ENCODE measurements at regions not wholly inside any gene's neighbourhood (a gene's known extent, or its start where the extent isn't known, plus 50 kb on each side); places are given as distances from the start of the nearest gene placed in this dataset.

DNA sequence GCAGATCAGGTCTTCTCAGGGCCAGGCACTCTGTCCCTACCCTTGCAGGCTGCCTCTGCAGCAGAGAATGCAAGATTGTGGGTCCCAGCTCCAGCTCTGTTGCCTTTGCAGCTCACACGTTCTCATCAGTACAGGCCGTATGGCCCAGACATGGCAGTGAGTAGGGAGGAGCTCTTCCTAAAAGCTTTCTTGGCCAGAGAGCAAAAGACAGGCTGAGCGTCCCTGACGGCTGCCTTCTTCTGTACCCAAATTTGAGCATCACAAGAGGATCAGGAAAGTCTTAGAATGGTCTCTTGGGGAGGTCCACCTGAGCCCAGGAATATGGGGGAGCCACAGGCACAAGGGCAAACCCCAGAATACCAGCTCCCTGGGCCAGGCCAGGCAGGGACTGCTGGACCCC, 266.3 kb upstream of the ZMIZ1 start:
- Mint-ChIP-seq H3K4me3 (no peak overlapping the region), H3K36me3 (ENCODE audit: low read depth) (no peaks in the 10 kb centered on the region), H3K4me1 (ENCODE audit: low read depth) (no peaks in the 10 kb centered on the region), H3K27me3 (ENCODE audit: low read depth) (no peaks in the 10 kb centered on the region), H3K27ac (no peak overlapping the region), H3K9me3 (no peaks in the 10 kb centered on the region)
- intact Hi-C loops (cut with micrococcal nuclease): no loop called here
- DNase-seq: no peak
- CTCF ChIA-PET: interaction anchor here (0.9 kb wide), 1 partner anchor 249 kb away, joined by 3 read pairs; no protein-coding TSS in a partner anchor

DNA sequence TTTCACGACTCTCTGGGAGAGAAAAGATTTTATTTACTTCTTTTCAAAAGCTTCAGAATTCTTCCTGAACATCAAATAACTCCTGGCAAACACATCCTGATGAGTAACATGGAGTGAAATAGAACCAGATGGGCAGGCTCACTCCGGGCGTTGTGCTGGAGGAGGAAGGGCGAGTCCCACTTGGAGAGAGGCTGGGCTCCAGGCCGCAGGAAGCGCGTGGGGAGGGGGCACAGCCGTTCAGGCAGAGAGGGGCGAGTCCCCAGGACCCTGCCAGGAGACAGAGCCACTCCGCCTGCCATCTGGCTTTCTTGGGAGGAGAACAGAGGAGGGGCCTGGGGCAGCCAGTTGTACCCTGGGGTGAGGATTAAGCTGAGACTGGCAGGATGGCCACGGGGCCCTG, 265.9 kb upstream of the ZMIZ1 start:
- Mint-ChIP-seq H3K36me3 (ENCODE audit: low read depth) (no peaks in the 10 kb centered on the region), H3K9me3 (no peaks in the 10 kb centered on the region), H3K4me3 (no peak overlapping the region), H3K27ac (no peak overlapping the region), H3K27me3 (ENCODE audit: low read depth) (no peaks in the 10 kb centered on the region), H3K4me1 (ENCODE audit: low read depth) (no peaks in the 10 kb centered on the region)
- CTCF ChIA-PET: interaction anchor here (0.9 kb wide), 1 partner anchor 248 kb away, joined by 3 read pairs; no protein-coding TSS in a partner anchor
- intact Hi-C loops (cut with micrococcal nuclease): no loop called here
- DNase-seq: no peak

DNA sequence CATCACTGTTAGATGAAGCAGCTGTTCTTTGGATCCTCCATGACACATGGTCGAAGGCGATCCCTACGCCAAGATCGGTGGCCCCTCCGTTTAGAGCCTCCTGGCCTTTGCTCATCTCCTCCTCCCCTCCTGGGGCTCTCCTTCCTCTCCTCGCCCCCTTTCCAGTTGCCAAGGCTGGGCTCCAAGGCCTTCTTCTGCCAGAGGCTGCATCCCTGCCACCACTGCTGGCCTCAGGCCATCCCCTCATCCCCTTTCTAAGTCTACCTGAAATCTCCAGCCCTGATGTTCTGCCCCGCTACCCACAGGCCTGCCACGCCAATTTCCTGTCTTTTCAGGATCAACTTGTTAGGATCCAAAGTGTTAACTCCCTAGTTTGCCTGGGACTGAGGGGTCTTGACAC, 265.1 kb upstream of the ZMIZ1 start:
- Mint-ChIP-seq H3K36me3 (ENCODE audit: low read depth) (no peaks in the 10 kb centered on the region), H3K27ac (no peak overlapping the region), H3K9me3 (no peaks in the 10 kb centered on the region), H3K4me1 (ENCODE audit: low read depth) (no peaks in the 10 kb centered on the region), H3K4me3 (no peak overlapping the region), H3K27me3 (ENCODE audit: low read depth) (no peaks in the 10 kb centered on the region)
- no peak for DNase-seq
- CTCF ChIA-PET: no interaction called here
- intact Hi-C loops (cut with micrococcal nuclease): no loop called here

DNA sequence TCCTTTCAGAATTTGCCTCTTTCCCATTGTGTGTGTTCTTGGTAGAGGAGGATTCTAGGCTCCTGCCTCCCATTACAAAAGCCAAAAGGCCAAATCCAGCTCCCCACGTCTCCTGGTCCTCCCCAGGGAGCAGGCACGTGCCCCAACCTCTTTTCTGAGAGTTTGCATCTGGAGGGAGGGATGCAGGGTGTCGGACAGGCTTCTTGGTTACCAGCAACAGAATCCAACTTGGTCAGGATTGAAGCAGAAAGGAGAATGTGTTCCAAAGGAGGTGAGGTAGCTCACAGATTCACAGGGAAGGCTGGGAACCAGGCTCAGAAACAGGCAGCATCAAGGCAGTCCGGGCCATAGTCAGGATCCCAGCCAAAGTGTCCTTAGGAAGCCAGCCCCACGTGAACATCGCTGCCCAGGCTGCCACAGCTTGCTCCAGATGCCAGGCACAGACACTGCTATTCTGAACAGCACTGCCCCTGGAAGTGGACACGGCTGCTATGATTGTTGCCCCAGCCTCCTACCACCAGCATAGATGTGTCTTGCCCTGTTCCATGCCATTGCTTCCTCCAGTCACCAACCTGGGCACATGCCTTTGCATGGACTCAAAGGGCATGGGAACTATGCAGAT, 264.2 kb upstream of the ZMIZ1 start:
- intact Hi-C loops (cut with micrococcal nuclease): no loop called here
- H3K9me3 Mint-ChIP-seq: no peaks in the 10 kb centered on the region
- no peak for DNase-seq
- H3K36me3 Mint-ChIP-seq (ENCODE audit: low read depth): no peaks in the 10 kb centered on the region
- H3K27ac Mint-ChIP-seq: no peak overlapping the region
- no peaks in the 10 kb centered on the region for H3K27me3 Mint-ChIP-seq (ENCODE audit: low read depth)
- no peaks in the 10 kb centered on the region for H3K4me1 Mint-ChIP-seq (ENCODE audit: low read depth)
- CTCF ChIA-PET: no interaction called here
- H3K4me3 Mint-ChIP-seq: no peak overlapping the region

DNA sequence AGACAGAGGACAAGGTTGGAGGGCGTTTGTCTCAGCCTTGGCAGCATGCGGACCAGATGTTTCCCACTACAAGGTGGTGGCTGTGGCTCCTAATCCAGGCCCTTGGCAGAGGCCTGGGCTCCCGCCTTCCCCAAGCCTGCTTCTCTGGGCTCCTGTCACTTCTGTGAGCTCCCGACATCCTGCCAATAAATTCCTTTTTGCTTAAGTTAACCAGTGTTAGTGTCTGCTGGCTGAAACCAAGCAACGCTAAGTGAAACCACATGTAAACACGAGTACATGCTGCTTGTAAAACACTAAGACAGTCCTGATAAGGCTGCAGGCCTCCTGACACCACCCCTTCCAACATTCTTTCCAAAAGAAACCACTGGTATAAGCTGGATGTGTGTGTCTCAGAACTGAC, 263.6 kb upstream of the ZMIZ1 start:
- Mint-ChIP-seq H3K4me3 (no peak overlapping the region), H3K27me3 (ENCODE audit: low read depth) (no peaks in the 10 kb centered on the region), H3K9me3 (no peaks in the 10 kb centered on the region), H3K4me1 (ENCODE audit: low read depth) (no peaks in the 10 kb centered on the region), H3K27ac (no peak overlapping the region), H3K36me3 (ENCODE audit: low read depth) (no peaks in the 10 kb centered on the region)
- no peak for DNase-seq
- intact Hi-C loops (cut with micrococcal nuclease): no loop called here
- CTCF ChIA-PET: interaction anchor here (0.6 kb wide), 1 partner anchor 272 kb away, joined by 3 read pairs; no protein-coding TSS in a partner anchor

- Mint-ChIP-seq H3K27me3 (ENCODE audit: low read depth) (no peaks in the 10 kb centered on the region), H3K36me3 (ENCODE audit: low read depth) (no peaks in the 10 kb centered on the region), H3K27ac (no peak overlapping the region), H3K4me1 (ENCODE audit: low read depth) (no peaks in the 10 kb centered on the region), H3K9me3 (no peaks in the 10 kb centered on the region), H3K4me3 (no peak overlapping the region)
- DNase-seq: no peak
- CTCF ChIA-PET: interaction anchor here (0.7 kb wide), 1 partner anchor 389 kb away, joined by 3 read pairs; no protein-coding TSS in a partner anchor
- intact Hi-C loops (cut with micrococcal nuclease): no loop called here
These were observed 262.0 kb upstream of the ZMIZ1 start for GRCh38 chr10:78806681-78807221.

DNA sequence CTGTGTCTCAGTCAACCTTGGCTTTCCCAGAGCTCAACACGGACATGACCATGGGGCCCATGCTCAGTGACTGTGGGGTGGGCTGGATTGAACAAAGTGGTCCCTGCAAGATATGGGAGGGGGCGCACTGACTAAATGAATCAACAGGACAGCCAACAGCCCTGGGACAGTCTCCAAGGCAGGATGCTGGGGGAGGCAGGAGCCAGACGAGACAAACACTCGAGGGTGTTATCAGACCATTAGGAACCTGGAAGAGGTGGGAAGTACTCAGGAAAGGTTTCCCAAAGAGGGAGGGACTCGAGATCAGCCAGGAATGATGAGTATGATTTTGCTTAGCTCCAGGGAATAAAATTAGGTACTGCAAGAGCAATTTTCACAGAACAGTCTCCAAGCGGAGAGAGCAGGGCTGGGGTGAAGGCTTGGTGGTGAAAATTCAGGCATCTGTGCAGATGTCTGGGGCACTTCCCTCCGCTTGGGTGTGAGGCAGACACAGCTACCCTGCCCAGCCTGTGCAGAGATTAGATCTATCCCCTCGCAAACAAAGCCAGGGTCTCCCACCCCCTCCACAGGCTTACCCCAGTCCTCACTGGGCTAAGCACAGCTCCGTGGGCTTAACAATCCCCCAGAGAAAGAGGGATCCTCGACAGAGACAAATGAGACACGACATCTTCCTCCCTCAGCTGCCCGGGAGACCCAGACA, 261.1 kb upstream of the ZMIZ1 start:
- no peak for DNase-seq
- no peaks in the 10 kb centered on the region for H3K36me3 Mint-ChIP-seq (ENCODE audit: low read depth)
- intact Hi-C loops (cut with micrococcal nuclease): no loop called here
- H3K4me1 Mint-ChIP-seq (ENCODE audit: low read depth): no peaks in the 10 kb centered on the region
- no peak overlapping the region for H3K4me3 Mint-ChIP-seq
- H3K9me3 Mint-ChIP-seq: no peaks in the 10 kb centered on the region
- H3K27me3 Mint-ChIP-seq (ENCODE audit: low read depth): no peaks in the 10 kb centered on the region
- no peak overlapping the region for H3K27ac Mint-ChIP-seq
- CTCF ChIA-PET: no interaction called here

DNA sequence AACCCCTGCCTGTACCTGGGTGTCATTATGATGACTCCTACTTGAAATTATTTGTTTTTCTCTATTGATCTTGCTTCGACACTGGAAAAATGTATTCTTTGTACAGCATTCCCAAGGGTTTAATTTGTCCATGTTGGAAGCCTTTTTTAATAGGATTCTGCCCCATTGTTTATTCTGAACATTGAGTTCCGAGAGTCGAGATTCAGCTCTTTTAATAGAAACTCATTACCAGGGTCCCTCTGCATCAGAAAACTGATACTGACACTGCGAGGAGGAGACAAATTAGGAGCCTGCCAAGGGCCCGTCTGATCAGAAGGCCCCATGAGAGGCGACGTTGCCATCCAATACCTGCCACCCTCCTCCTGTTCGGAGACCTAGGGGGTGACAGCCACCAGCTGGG, 260.5 kb upstream of the ZMIZ1 start:
- H3K4me1 Mint-ChIP-seq (ENCODE audit: low read depth): no peaks in the 10 kb centered on the region
- H3K4me3 Mint-ChIP-seq: no peak overlapping the region
- CTCF ChIA-PET: no interaction called here
- H3K9me3 Mint-ChIP-seq: no peaks in the 10 kb centered on the region
- intact Hi-C loops (cut with micrococcal nuclease): no loop called here
- H3K27ac Mint-ChIP-seq: no peak overlapping the region
- no peaks in the 10 kb centered on the region for H3K27me3 Mint-ChIP-seq (ENCODE audit: low read depth)
- DNase-seq: no peak
- no peaks in the 10 kb centered on the region for H3K36me3 Mint-ChIP-seq (ENCODE audit: low read depth)

DNA sequence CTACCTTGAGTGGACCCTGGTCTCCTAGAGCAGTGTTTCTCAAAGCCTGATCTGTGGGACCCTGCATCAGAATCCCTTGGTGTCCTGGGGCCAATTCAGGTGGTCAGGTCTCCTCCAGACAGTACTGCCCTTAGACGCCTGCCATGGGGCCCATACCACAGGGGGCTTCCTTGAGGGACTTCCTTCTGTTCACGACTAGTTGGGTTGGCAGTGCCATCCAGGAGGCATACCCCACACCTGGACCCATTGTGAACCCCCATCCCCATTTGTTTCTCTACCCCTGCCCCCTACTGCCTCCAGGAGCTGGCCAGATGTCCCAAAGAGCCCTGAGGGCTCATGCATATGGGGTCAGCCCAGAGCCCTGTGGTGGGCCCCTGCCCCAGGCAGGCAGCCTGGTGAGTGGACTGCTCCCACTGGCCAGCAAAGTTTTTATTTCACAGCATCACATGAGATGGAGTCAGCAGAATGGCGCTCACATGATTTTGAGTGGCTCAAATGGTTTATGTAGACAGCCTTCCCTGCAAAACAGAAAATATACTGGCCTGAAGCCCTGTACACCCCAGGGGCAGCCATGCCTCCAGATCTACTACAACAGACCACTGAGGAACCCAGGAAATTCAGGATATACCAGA, 259.9 kb upstream of the ZMIZ1 start:
- H3K4me3 Mint-ChIP-seq: no peak overlapping the region
- H3K4me1 Mint-ChIP-seq (ENCODE audit: low read depth): no peaks in the 10 kb centered on the region
- no peak for DNase-seq
- no peaks in the 10 kb centered on the region for H3K27me3 Mint-ChIP-seq (ENCODE audit: low read depth)
- H3K27ac Mint-ChIP-seq: no peak overlapping the region
- no peaks in the 10 kb centered on the region for H3K36me3 Mint-ChIP-seq (ENCODE audit: low read depth)
- intact Hi-C loops (cut with micrococcal nuclease): no loop called here
- H3K9me3 Mint-ChIP-seq: no peaks in the 10 kb centered on the region
- CTCF ChIA-PET: interaction anchor here (1.2 kb wide), 1 partner anchor 382 kb away, joined by 3 read pairs; no protein-coding TSS in a partner anchor

DNA sequence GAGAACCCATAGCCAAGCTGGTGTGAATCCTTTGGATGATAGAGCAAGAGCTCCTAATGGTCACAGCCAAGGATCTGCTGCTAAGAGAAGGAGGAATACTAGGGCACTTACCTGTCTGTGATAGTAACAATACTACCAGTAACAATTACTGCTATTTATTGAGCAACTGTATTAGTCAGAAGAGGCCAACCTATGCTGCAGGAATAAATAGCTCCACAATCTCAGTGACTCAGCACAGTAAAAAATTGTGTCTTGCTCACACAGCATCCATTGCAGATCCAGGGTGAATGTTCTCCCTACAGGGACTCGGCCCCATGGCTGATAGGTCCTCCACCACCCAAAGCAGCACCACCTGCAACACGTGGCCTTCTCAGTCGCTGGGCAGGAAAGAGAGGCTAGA, 257.6 kb upstream of the ZMIZ1 start:
- H3K27me3 Mint-ChIP-seq (ENCODE audit: low read depth): no peaks in the 10 kb centered on the region
- no peak overlapping the region for H3K4me3 Mint-ChIP-seq
- no peak for DNase-seq
- no peaks in the 10 kb centered on the region for H3K36me3 Mint-ChIP-seq (ENCODE audit: low read depth)
- no peaks in the 10 kb centered on the region for H3K9me3 Mint-ChIP-seq
- H3K27ac Mint-ChIP-seq: no peak overlapping the region
- intact Hi-C loops (cut with micrococcal nuclease): no loop called here
- no peaks in the 10 kb centered on the region for H3K4me1 Mint-ChIP-seq (ENCODE audit: low read depth)
- CTCF ChIA-PET: interaction anchor here (0.8 kb wide), 1 partner anchor 384 kb away, joined by 3 read pairs; no protein-coding TSS in a partner anchor

DNA sequence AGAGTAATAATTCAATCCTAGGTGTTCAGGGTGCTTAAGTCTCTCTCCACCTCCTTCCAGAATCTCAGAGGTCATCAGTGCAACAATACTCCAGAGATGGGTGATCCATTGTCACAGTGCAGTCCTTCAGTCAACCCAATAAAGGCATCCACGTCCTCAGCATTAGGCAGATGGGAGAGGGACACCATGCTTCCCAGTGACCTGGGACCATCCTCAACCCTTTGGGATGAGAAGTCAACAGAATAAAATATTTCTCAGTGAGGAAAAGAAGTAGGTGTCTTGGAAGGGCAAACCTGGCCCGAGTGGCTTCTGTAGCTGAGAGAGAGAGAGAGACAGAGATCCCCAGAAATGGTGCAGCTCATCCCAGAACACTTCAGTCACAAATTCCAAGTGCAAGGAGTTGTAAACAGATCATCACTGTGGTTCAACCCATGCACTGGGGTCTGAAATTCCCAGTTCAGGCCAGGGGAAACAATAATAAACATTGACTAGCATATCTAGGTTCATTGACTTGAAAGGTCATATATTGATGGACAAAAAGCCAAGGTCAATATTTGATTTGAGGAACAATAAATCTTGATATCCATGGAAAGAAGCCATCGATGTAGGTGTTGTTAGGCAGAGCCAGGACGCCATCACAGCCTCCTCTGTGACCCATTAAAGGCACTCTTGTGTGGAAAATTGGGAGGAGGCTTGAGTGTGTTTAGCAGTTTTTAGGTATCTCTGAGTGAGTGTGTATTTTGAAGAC, 256.0 kb upstream of the ZMIZ1 start:
- Mint-ChIP-seq H3K9me3 (no peaks in the 10 kb centered on the region), H3K36me3 (ENCODE audit: low read depth) (no peaks in the 10 kb centered on the region), H3K27ac (no peak overlapping the region), H3K4me3 (no peak overlapping the region), H3K4me1 (ENCODE audit: low read depth) (no peaks in the 10 kb centered on the region), H3K27me3 (ENCODE audit: low read depth) (no peaks in the 10 kb centered on the region)
- CTCF ChIA-PET: no interaction called here
- intact Hi-C loops (cut with micrococcal nuclease): no loop called here
- DNase-seq: no peak

GRCh38 chr10:78813526-78813925, 255.2 kb upstream of the ZMIZ1 start:
- no peaks in the 10 kb centered on the region for H3K27me3 Mint-ChIP-seq (ENCODE audit: low read depth)
- no peak overlapping the region for H3K4me3 Mint-ChIP-seq
- intact Hi-C loops (cut with micrococcal nuclease): no loop called here
- H3K27ac Mint-ChIP-seq: no peak overlapping the region
- H3K4me1 Mint-ChIP-seq (ENCODE audit: low read depth): no peaks in the 10 kb centered on the region
- CTCF ChIA-PET: no interaction called here
- H3K9me3 Mint-ChIP-seq: no peaks in the 10 kb centered on the region
- H3K36me3 Mint-ChIP-seq (ENCODE audit: low read depth): no peaks in the 10 kb centered on the region
- DNase-seq: no peak

All from activated naive CD4-positive, alpha-beta T cell treated with anti-CD3 and anti-CD28 coated beads for 36 hours (primary cell).